Activated B cell treated with CpG ODN at 0.5 μM for 24 hours (primary cell): ENCODE measurements at regions not wholly inside any gene's neighbourhood (a gene's known extent, or its start where the extent isn't known, plus 50 kb on each side); places are given as distances from the start of the nearest gene placed in this dataset.

ENCODE experiments used
- ATAC-seq: fragments of 200-7000 bp; cut with Tn5 transposase; one replicate; pipeline ENCODE4 v1.10.0; 2021; ENCODE audit warnings: low read depth, mild to moderate bottlenecking, moderate library complexity
- CTCF ChIA-PET: fragments of 350-600 bp; sonication (Branson Sonifier 250); formaldehyde crosslinking; loops from one replicate; lab custom pipeline; 2021; ENCODE audit warnings: antibody characterized with exemption; lab: Charles Lee
- POLR2A ChIA-PET: fragments of 350-600 bp; sonication (Branson Sonifier 250); formaldehyde crosslinking; loops from one replicate; lab custom pipeline; 2021; ENCODE audit warnings: antibody characterized with exemption; lab: Charles Lee
- DNase-seq: peaks from one replicate; pipeline ENCODE4 v3.0.0; 2022
- H3K27ac Mint-ChIP-seq: one replicate; pipeline ENCODE4 v1.8.0; 2020; ENCODE audit warnings: mixed read lengths
- H3K27me3 Mint-ChIP-seq: one replicate; pipeline ENCODE4 v1.8.0; 2021; ENCODE audit warnings: mixed read lengths
- H3K36me3 Mint-ChIP-seq: one replicate; pipeline ENCODE4 v1.8.0; 2021; ENCODE audit warnings: low read depth, mixed read lengths
- H3K4me1 Mint-ChIP-seq: one replicate; pipeline ENCODE4 v1.8.0; 2021; ENCODE audit warnings: mixed read lengths
- H3K4me3 Mint-ChIP-seq: one replicate; pipeline ENCODE4 v1.8.0; 2020; ENCODE audit warnings: mild to moderate bottlenecking, mixed read lengths
- H3K9me3 Mint-ChIP-seq: one replicate; pipeline ENCODE4 v1.8.0; 2020; ENCODE audit warnings: mixed read lengths
- intact Hi-C: fragments of 100-400 bp; cut with micrococcal nuclease; formaldehyde crosslinking; loops from one replicate; pipeline ENCODE4 v1.15.1; 2024
- TF ChIP-seq, protein P1 (sequence below): fragments of 200-600 bp; IDR thresholded peaks from one replicate; pipeline ENCODE4 v1.8.0; 2022; ENCODE audit warnings: antibody characterized with exemption, mild to moderate bottlenecking

DNA sequence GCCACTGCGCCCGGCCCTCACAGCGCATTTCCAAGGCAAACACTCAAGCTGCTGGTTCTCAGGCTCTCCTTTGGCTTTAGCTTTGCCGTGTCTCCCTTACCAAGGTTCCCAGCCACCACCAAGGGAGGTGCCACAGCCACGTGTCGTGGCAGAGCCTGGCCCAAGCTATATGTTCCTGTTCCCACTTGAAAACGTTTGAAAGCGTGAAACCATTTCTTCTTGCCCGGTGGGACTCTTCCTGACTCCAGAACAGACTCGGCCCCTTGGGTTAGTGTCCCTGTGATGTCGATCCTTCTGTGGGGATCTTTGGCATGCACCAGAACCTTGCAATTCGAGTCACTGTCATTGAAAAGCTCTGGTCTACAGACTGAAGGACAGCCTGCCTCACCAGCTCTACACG is 147.9 kb downstream of the HSD17B3 start:
- intact Hi-C loops, result no loop called here

GRCh38 chr9:96152550-96152949 is 149.4 kb downstream of the HSD17B3 start:
- no peak for ATAC-seq
- Mint-ChIP-seq H3K27me3 (peaks cover 10% of the 10 kb centered on the region), H3K27ac (no peak overlapping the region), H3K36me3 (no peaks in the 10 kb centered on the region), H3K4me3 (no peak overlapping the region), H3K4me1 (peaks cover 16% of the 10 kb centered on the region), H3K9me3 (no peaks in the 10 kb centered on the region)
- intact Hi-C loops, result no loop called here
- TF ChIP-seq, protein P1, sequence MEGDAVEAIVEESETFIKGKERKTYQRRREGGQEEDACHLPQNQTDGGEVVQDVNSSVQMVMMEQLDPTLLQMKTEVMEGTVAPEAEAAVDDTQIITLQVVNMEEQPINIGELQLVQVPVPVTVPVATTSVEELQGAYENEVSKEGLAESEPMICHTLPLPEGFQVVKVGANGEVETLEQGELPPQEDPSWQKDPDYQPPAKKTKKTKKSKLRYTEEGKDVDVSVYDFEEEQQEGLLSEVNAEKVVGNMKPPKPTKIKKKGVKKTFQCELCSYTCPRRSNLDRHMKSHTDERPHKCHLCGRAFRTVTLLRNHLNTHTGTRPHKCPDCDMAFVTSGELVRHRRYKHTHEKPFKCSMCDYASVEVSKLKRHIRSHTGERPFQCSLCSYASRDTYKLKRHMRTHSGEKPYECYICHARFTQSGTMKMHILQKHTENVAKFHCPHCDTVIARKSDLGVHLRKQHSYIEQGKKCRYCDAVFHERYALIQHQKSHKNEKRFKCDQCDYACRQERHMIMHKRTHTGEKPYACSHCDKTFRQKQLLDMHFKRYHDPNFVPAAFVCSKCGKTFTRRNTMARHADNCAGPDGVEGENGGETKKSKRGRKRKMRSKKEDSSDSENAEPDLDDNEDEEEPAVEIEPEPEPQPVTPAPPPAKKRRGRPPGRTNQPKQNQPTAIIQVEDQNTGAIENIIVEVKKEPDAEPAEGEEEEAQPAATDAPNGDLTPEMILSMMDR, result no peak
- CTCF ChIA-PET, result no interaction called here
- DNase-seq, result no peak
- POLR2A ChIA-PET, result no interaction called here

More for the DNA sequence above, 147.9 kb downstream of the HSD17B3 start:
- Mint-ChIP-seq H3K9me3 (no peaks in the 10 kb centered on the region), H3K4me3 (no peak overlapping the region), H3K27ac (no peak overlapping the region), H3K4me1 (peaks cover 16% of the 10 kb centered on the region), H3K27me3 (peaks cover 13% of the 10 kb centered on the region), H3K36me3 (no peaks in the 10 kb centered on the region)
- ATAC-seq (no peak), DNase-seq (no peak)
- ChIA-PET POLR2A (no interaction called here), CTCF (no interaction called here)
- TF ChIP-seq, protein P1, result no peak

DNA sequence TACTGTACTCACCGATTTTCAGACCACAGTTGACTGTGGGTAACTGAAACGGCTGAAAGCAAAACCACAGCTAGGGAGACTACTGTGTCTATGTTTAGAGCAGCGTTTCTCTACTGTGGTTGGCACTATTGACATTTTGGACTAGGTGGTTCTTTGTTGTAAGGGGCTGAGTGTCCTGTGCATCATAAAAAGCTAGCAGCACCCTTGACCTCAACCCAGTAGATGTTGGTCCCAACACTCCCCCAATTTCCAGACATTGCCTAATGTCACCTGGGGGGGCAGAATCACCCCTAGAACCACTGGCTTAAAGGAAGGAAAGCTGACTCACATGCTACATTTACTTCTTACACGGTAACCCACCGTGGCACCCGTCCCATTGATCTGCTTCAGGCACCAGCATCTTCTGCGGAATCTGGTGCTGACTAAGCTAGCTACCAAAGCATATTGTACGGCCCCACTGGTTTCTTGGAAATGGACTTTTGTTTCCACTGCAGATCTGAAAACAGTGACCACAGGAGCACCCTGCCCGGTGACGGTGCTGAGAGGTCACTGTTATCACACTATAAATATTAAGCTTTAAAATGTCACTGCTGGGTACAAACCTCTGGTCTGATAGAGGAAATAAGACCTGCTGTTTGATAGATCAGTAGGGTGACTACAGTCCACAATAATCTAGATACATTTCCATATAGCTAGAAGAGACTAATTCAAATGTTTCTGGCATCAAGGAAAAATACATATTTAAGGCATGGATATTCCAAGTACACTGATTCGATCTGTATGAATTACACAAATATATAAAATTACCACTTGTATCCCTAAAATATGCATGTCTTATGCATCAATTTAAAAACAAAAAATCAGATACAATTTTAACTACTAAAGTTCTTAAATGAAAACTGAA is 151.4 kb downstream of the HSD17B3 start:
- ATAC-seq, result peak; percentile 42
- DNase-seq, result no peak
- Mint-ChIP-seq H3K4me1 (peaks cover 20% of the 10 kb centered on the region), H3K36me3 (no peaks in the 10 kb centered on the region), H3K9me3 (no peaks in the 10 kb centered on the region), H3K27ac (no peak overlapping the region), H3K27me3 (peaks cover 10% of the 10 kb centered on the region), H3K4me3 (no peak overlapping the region)
- TF ChIP-seq, protein P1, result no peak
- ChIA-PET CTCF (no interaction called here), POLR2A (no interaction called here)
- intact Hi-C loops, result no loop called here

DNA sequence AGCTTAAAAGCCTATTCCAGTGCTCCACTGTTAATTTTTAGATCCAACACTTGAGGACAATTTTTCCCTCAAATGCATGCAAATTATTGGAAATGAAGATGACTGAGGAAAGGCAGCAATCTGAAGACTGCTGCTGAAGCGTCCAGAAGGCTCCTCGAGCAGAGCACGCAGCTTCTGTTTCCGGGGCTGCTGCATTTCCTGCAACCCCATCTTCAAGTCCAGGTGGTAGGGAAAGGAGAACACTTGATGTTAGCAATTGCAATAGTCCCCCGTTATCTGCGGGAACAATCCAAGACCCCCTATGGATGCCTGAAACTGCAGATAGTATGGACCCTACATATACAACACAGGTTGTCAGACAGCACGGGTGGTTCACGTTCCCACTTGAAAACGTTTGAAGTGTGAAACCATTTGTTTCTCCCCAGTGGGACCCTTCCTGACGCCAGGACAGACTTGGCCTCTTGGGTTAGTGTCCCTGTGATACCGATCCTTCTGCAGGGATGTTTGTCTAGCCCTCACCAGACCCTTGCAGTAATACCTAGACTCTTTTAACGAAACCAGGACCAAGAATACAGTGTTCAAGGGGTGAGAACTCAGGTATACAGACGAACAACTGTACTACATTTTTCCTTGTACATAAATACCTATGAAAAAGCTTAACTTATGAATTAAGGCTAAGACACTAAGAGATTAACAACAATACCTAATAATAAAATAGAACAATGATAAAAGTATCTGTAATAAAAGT is 152.3 kb downstream of the HSD17B3 start:
- no peak for DNase-seq
- intact Hi-C loops, result no loop called here
- POLR2A ChIA-PET, result no interaction called here
- H3K4me3 Mint-ChIP-seq, result peak overlapping the region; percentile 69
- H3K27ac Mint-ChIP-seq, result no peak overlapping the region
- TF ChIP-seq, protein P1, result no peak
- no peak for ATAC-seq
- no peaks in the 10 kb centered on the region for H3K9me3 Mint-ChIP-seq
- no peaks in the 10 kb centered on the region for H3K36me3 Mint-ChIP-seq
- peaks cover 20% of the 10 kb centered on the region for H3K4me1 Mint-ChIP-seq
- CTCF ChIA-PET, result no interaction called here
- peaks cover 12% of the 10 kb centered on the region for H3K27me3 Mint-ChIP-seq
